ENCODE measurements at regions not wholly inside any gene's neighbourhood (a gene's known extent, or its start where the extent isn't known, plus 50 kb on each side); places are given as distances from the start of the nearest gene placed in this dataset.

GRCh38 chr2:139045524-139045923 lies 265.3 kb upstream of the NXPH2 start:
- no peak for DNase-seq (ENCODE audit: low read depth)

GRCh38 chr2:139034064-139034463 lies 253.9 kb upstream of the NXPH2 start:
- DNase-seq (ENCODE audit: low read depth): no peak

GRCh38 chr2:139033300-139033699 lies 253.1 kb upstream of the NXPH2 start:
- DNase-seq (ENCODE audit: low read depth): no peak

- DNase-seq (ENCODE audit: low read depth): no peak
These were observed 251.5 kb upstream of the NXPH2 start for GRCh38 chr2:139031722-139032121.

GRCh38 chr2:139020287-139020686 lies 240.1 kb upstream of the NXPH2 start:
- no peak for DNase-seq (ENCODE audit: low read depth)

GRCh38 chr2:139018252-139018651 lies 238.1 kb upstream of the NXPH2 start:
- no peak for DNase-seq (ENCODE audit: low read depth)

- DNase-seq (ENCODE audit: low read depth): no peak
These were observed 226.9 kb upstream of the NXPH2 start for GRCh38 chr2:139007130-139007529.

GRCh38 chr2:139000131-139000785 lies 220.1 kb upstream of the NXPH2 start:
- DNase-seq (ENCODE audit: low read depth): no peak

GRCh38 chr2:138997856-138998517 lies 217.8 kb upstream of the NXPH2 start:
- DNase-seq (ENCODE audit: low read depth): no peak

GRCh38 chr2:138997346-138997745 lies 217.2 kb upstream of the NXPH2 start:
- no peak for DNase-seq (ENCODE audit: low read depth)

- DNase-seq (ENCODE audit: low read depth): no peak
These were observed 214.3 kb upstream of the NXPH2 start for GRCh38 chr2:138994502-138994901.

GRCh38 chr2:138985881-138986280 lies 205.7 kb upstream of the NXPH2 start:
- DNase-seq (ENCODE audit: low read depth): no peak

- no peak for DNase-seq (ENCODE audit: low read depth)
These were observed 199.1 kb upstream of the NXPH2 start for GRCh38 chr2:138979131-138979785.

- DNase-seq (ENCODE audit: low read depth): no peak
These were observed 194.5 kb upstream of the NXPH2 start for GRCh38 chr2:138974651-138975050.

- no peak for DNase-seq (ENCODE audit: low read depth)
These were observed 184.2 kb upstream of the NXPH2 start for GRCh38 chr2:138964418-138964817.

- no peak for DNase-seq (ENCODE audit: low read depth)
These were observed 182.5 kb upstream of the NXPH2 start for GRCh38 chr2:138962686-138963085.

- DNase-seq (ENCODE audit: low read depth): no peak
These were observed 180.0 kb upstream of the NXPH2 start for GRCh38 chr2:138960191-138960590.

GRCh38 chr2:138959031-138959430 lies 178.8 kb upstream of the NXPH2 start:
- no peak for DNase-seq (ENCODE audit: low read depth)

GRCh38 chr2:138956116-138956515 lies 175.9 kb upstream of the NXPH2 start:
- DNase-seq (ENCODE audit: low read depth): no peak

GRCh38 chr2:138950486-138950885 lies 170.3 kb upstream of the NXPH2 start:
- DNase-seq (ENCODE audit: low read depth): peak; percentile 28

GRCh38 chr2:138949517-138949916 lies 169.3 kb upstream of the NXPH2 start:
- no peak for DNase-seq (ENCODE audit: low read depth)

GRCh38 chr2:138948070-138948539 lies 167.9 kb upstream of the NXPH2 start:
- DNase-seq (ENCODE audit: low read depth): no peak

- DNase-seq (ENCODE audit: low read depth): no peak
These were observed 163.3 kb upstream of the NXPH2 start for GRCh38 chr2:138943470-138943869.
